SK-N-MC (cell line): ENCODE measurements at regions not wholly inside any gene's neighbourhood (a gene's known extent, or its start where the extent isn't known, plus 50 kb on each side); places are given as distances from the start of the nearest gene placed in this dataset.

ENCODE experiments used
- EZH2 ChIP-seq: fragments of 200-600 bp; sonication (generic); IDR thresholded peaks from one replicate; pipeline ENCODE4 v1.6.1; 2017; ENCODE audit warnings: antibody characterized with exemption
- POLR2AphosphoS5 ChIP-seq: IDR thresholded peaks from 2 replicates; pipeline ENCODE4 v1.6.1; 2012; ENCODE audit warnings: mild to moderate bottlenecking, low read depth, low read length, borderline replicate concordance

DNA sequence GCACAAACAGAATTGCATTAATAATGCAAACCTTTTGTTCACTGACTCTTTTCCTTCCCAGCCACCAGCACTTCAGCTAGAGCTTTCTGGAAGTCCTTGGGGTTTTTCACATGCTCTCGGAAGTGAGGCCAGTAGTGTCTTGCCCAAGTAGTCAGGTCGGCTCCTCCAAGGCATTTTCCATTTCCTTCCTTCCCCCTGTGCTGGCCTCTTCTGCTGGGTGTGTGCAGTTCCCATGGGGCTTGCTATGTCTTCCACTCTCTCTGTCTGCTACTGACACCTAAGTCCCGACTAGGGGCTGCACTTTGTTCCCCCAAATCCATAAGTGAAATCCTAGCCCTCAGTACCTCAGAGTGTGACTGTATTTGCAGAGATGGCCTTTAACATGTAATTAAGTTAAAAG is 175.6 kb upstream of the BMPER start:
- TF ChIP-seq POLR2AphosphoS5, result no peak
- TF ChIP-seq EZH2, result no peak
